CD1c-positive myeloid dendritic cell (primary cell): ENCODE measurements at regions not wholly inside any gene's neighbourhood (a gene's known extent, or its start where the extent isn't known, plus 50 kb on each side); places are given as distances from the start of the nearest gene placed in this dataset.
"Not testable (repeated sequence)": the region's sequence is repeated elsewhere in the genome, so short reads cannot be mapped to it uniquely, and the experiment has no call there.

ENCODE experiments used
- DNase-seq: peaks from one replicate; pipeline ENCODE4 v3.0.0-alpha.2; 2016; ENCODE audit errors: extremely low spot score

GRCh38 chr12:63410197-63410596 is 258.1 kb downstream of the DPY19L2 start:
- DNase-seq = peak; percentile 43

- no peak for DNase-seq
Measured at GRCh38 chr12:63406781-63407180, 255.8 kb upstream of the AVPR1A start.

GRCh38 chr12:63404611-63405010 is 253.6 kb upstream of the AVPR1A start:
- no peak for DNase-seq

- DNase-seq = no peak
Measured at GRCh38 chr12:63403256-63403655, 252.3 kb upstream of the AVPR1A start.

GRCh38 chr12:63400718-63401117 is 249.7 kb upstream of the AVPR1A start:
- DNase-seq = no peak

- DNase-seq = no peak
Measured at GRCh38 chr12:63400318-63400717, 249.3 kb upstream of the AVPR1A start.

GRCh38 chr12:63397807-63398206 is 246.8 kb upstream of the AVPR1A start:
- DNase-seq = no peak

GRCh38 chr12:63396135-63396534 is 245.1 kb upstream of the AVPR1A start:
- no peak for DNase-seq

- DNase-seq = no peak
Measured at GRCh38 chr12:63394983-63395382, 244.0 kb upstream of the AVPR1A start.

GRCh38 chr12:63394349-63394748 is 243.3 kb upstream of the AVPR1A start:
- DNase-seq = no peak

- DNase-seq = no peak
Measured at GRCh38 chr12:63389211-63389610, 238.2 kb upstream of the AVPR1A start.

- no peak for DNase-seq
Measured at GRCh38 chr12:63387771-63388170, 236.8 kb upstream of the AVPR1A start.

GRCh38 chr12:63382930-63383329 is 231.9 kb upstream of the AVPR1A start:
- no peak for DNase-seq

GRCh38 chr12:63362791-63363190 is 211.8 kb upstream of the AVPR1A start:
- DNase-seq = no peak

- no peak for DNase-seq
Measured at GRCh38 chr12:63362166-63362565, 211.2 kb upstream of the AVPR1A start.

- no peak for DNase-seq
Measured at GRCh38 chr12:63354969-63355368, 204.0 kb upstream of the AVPR1A start.

- DNase-seq = no peak
Measured at GRCh38 chr12:63353559-63353958, 202.6 kb upstream of the AVPR1A start.

GRCh38 chr12:63351370-63351769 is 200.4 kb upstream of the AVPR1A start:
- no peak for DNase-seq

- DNase-seq = no peak
Measured at GRCh38 chr12:63348556-63348955, 197.6 kb upstream of the AVPR1A start.

GRCh38 chr12:63337158-63337557 is 186.2 kb upstream of the AVPR1A start:
- DNase-seq = not testable (repeated sequence)

- DNase-seq = no peak
Measured at GRCh38 chr12:63326260-63326659, 175.3 kb upstream of the AVPR1A start.

GRCh38 chr12:63325757-63326156 is 174.8 kb upstream of the AVPR1A start:
- DNase-seq = no peak

- DNase-seq = no peak
Measured at GRCh38 chr12:63323942-63324341, 172.9 kb upstream of the AVPR1A start.

GRCh38 chr12:63321373-63321772 is 170.4 kb upstream of the AVPR1A start:
- DNase-seq = no peak
